CD14-positive monocyte (primary cell): ENCODE measurements at regions not wholly inside any gene's neighbourhood (a gene's known extent, or its start where the extent isn't known, plus 50 kb on each side); places are given as distances from the start of the nearest gene placed in this dataset.

ENCODE experiments used
- DNase-seq, 3 donors: peaks; one replicate each; pipeline ENCODE4 v3.0.0-alpha.2; 2011 to 2022
- H2AFZ ChIP-seq: 2 replicates; pipeline ENCODE4 v1.6.0; 2012; ENCODE audit warnings: mild to moderate bottlenecking, low read depth, low read length, inconsistent platforms; ENCODE audit not compliant: insufficient read depth, poor library complexity, severe bottlenecking
- H3K27ac ChIP-seq, 2 donors: 1 replicate in 1 of 2; 2 replicates in 1 of 2; pipeline ENCODE4 v1.5.1; 2012 to 2013; ENCODE audit warnings: low read length in 2 of 2, control low read depth in 1 of 2, inconsistent platforms in 1 of 2, low read depth in 1 of 2, mild to moderate bottlenecking in 1 of 2
- H3K27me3 ChIP-seq, 2 donors: one replicate each; pipeline versions ENCODE4 v1.6.0 to v1.6.1; 2011 to 2013; ENCODE audit warnings: low read length in 2 of 2; ENCODE audit not compliant: control insufficient read depth in 2 of 2, insufficient read depth in 2 of 2
- H3K36me3 ChIP-seq, 2 donors: replicated peaks in 1 of 2; 1 replicate in 1 of 2; 2 replicates in 1 of 2; pipeline versions ENCODE4 v1.5.1 to v1.6.1; 2012 to 2013; ENCODE audit warnings: low read length in 2 of 2, control low read depth in 1 of 2, inconsistent platforms in 1 of 2, mild to moderate bottlenecking in 1 of 2; ENCODE audit not compliant: insufficient read depth in 2 of 2, control insufficient read depth in 1 of 2
- H3K4me1 ChIP-seq, 2 donors: 1 replicate in 1 of 2; 2 replicates in 1 of 2; pipeline versions ENCODE4 v1.5.1 to v1.6.1; 2012 to 2013; ENCODE audit warnings: low read length in 2 of 2, control low read depth in 1 of 2, inconsistent platforms in 1 of 2, mild to moderate bottlenecking in 1 of 2, moderate library complexity in 1 of 2; ENCODE audit not compliant: insufficient read depth in 2 of 2, control insufficient read depth in 1 of 2
- H3K4me2 ChIP-seq: replicated peaks from 2 replicates; pipeline ENCODE3; 2012; ENCODE audit warnings: low read length, moderate library complexity, mild to moderate bottlenecking; ENCODE audit not compliant: poor library complexity, severe bottlenecking; ENCODE audit errors: extremely low read depth
- H3K4me3 ChIP-seq, 3 experiments: fragments of 200-600 bp in 1 of 3; sonication (generic) in 1 of 3; replicated peaks in 1 of 3; 1 replicate in 2 of 3; 2 replicates in 1 of 3; pipeline ENCODE4 v1.5.1; 2011 to 2013; ENCODE audit warnings: low read length in 3 of 3, mild to moderate bottlenecking in 3 of 3, control low read depth in 2 of 3, low read depth in 2 of 3, inconsistent platforms in 1 of 3, moderate library complexity in 1 of 3
- H3K79me2 ChIP-seq: 2 replicates; pipeline ENCODE4 v1.6.0; 2012; ENCODE audit warnings: mild to moderate bottlenecking, control low read depth, inconsistent platforms, low read length, moderate library complexity; ENCODE audit not compliant: insufficient read depth
- H3K9ac ChIP-seq: 2 replicates; pipeline ENCODE4 v1.6.0; 2017; ENCODE audit warnings: low read length, mild to moderate bottlenecking; ENCODE audit not compliant: insufficient read depth, poor library complexity, severe bottlenecking
- H3K9me3 ChIP-seq, 2 donors: replicated peaks in 1 of 2; 1 replicate in 1 of 2; 2 replicates in 1 of 2; pipeline versions ENCODE4 v1.5.1 to v1.6.1; 2012 to 2013; ENCODE audit warnings: low read length in 2 of 2, control low read depth in 1 of 2; ENCODE audit not compliant: control insufficient read depth in 1 of 2, insufficient read depth in 1 of 2
- H4K20me1 ChIP-seq: 2 replicates; pipeline ENCODE4 v1.6.0; 2012; ENCODE audit warnings: mild to moderate bottlenecking, low read length, control low read depth, moderate library complexity; ENCODE audit not compliant: insufficient read depth
- H3K27ac Mint-ChIP-seq, 7 donors: one replicate each; pipeline ENCODE4 v1.8.0; 2020; ENCODE audit warnings: mild to moderate bottlenecking in 7 of 7, mixed read lengths in 7 of 7, moderate library complexity in 6 of 7, inconsistent platforms in 2 of 7
- H3K27me3 Mint-ChIP-seq, 3 donors: one replicate each; pipeline ENCODE4 v1.8.0; 2021 to 2022; ENCODE audit warnings: low read depth in 3 of 3, mild to moderate bottlenecking in 3 of 3, mixed read lengths in 3 of 3, moderate library complexity in 3 of 3, inconsistent platforms in 1 of 3
- H3K36me3 Mint-ChIP-seq, 2 donors: one replicate each; pipeline ENCODE4 v1.8.0; 2020; ENCODE audit warnings: mixed read lengths in 2 of 2, inconsistent platforms in 1 of 2, mild to moderate bottlenecking in 1 of 2
- H3K4me1 Mint-ChIP-seq: one replicate; pipeline ENCODE4 v1.8.0; 2020; ENCODE audit warnings: mild to moderate bottlenecking, mixed read lengths
- H3K4me3 Mint-ChIP-seq, 2 donors: one replicate each; pipeline ENCODE4 v1.8.0; 2020; ENCODE audit warnings: mild to moderate bottlenecking in 2 of 2, mixed read lengths in 2 of 2, moderate library complexity in 1 of 2
- H3K9me3 Mint-ChIP-seq, 7 donors: one replicate each; pipeline ENCODE4 v1.8.0; 2020 to 2022; ENCODE audit warnings: mixed read lengths in 7 of 7, mild to moderate bottlenecking in 6 of 7, moderate library complexity in 6 of 7, inconsistent platforms in 2 of 7
- WGBS: methylation state at CpG from one replicate; pipeline ENCODE4 v1.1.5; 2013; ENCODE audit warnings: missing lambda C conversion rate; ENCODE audit not compliant: insufficient coverage; 5-methylcytosine and 5-hydroxymethylcytosine counted together
- intact Hi-C, 2 donors: fragments of 100-400 bp; cut with micrococcal nuclease; formaldehyde crosslinking; loops; one replicate each; pipeline versions ENCODE4 v1.15.0 to v1.15.1; 2023
- TF ChIP-seq, protein P1 (sequence below): fragments of 200-600 bp; IDR thresholded peaks from one replicate; pipeline ENCODE4 v1.8.0; 2022; ENCODE audit warnings: antibody characterized with exemption, mild to moderate bottlenecking

GRCh38 chr9:21730899-21731298 is 71.5 kb upstream of the MTAP start:
- H3K36me3 ChIP-seq: no peaks in the 10 kb centered on the region
- intact Hi-C loops: no loop called here
- WGBS: no CpG with 5 or more reads among the region's 1 CpG
- Mint-ChIP-seq H3K36me3 (no peaks in the 10 kb centered on the region), H3K9me3 (no peaks in the 10 kb centered on the region), H3K27me3 (peaks cover 5 to 7% (median 6%) of the 10 kb centered on the region in 3 donors), H3K4me1 (no peaks in the 10 kb centered on the region), H3K4me3 (no peak overlapping the region), H3K27ac (no peak overlapping the region)
- TF ChIP-seq, protein P1, sequence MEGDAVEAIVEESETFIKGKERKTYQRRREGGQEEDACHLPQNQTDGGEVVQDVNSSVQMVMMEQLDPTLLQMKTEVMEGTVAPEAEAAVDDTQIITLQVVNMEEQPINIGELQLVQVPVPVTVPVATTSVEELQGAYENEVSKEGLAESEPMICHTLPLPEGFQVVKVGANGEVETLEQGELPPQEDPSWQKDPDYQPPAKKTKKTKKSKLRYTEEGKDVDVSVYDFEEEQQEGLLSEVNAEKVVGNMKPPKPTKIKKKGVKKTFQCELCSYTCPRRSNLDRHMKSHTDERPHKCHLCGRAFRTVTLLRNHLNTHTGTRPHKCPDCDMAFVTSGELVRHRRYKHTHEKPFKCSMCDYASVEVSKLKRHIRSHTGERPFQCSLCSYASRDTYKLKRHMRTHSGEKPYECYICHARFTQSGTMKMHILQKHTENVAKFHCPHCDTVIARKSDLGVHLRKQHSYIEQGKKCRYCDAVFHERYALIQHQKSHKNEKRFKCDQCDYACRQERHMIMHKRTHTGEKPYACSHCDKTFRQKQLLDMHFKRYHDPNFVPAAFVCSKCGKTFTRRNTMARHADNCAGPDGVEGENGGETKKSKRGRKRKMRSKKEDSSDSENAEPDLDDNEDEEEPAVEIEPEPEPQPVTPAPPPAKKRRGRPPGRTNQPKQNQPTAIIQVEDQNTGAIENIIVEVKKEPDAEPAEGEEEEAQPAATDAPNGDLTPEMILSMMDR: no peak
- H4K20me1 ChIP-seq: no peaks in the 10 kb centered on the region
- no peaks in the 10 kb centered on the region for H3K79me2 ChIP-seq
- H3K4me2 ChIP-seq: no peak overlapping the region
- no peak for DNase-seq
- H2AFZ ChIP-seq: no peak overlapping the region
- H3K27me3 ChIP-seq: peaks cover 0 to 10% of the 10 kb centered on the region in 2 donors
- no peaks in the 10 kb centered on the region for H3K4me1 ChIP-seq
- H3K9me3 ChIP-seq: no peaks in the 10 kb centered on the region
- no peak overlapping the region for H3K9ac ChIP-seq
- no peak overlapping the region for H3K4me3 ChIP-seq
- H3K27ac ChIP-seq: no peak overlapping the region

- Histone ChIP-seq H3K4me2 (no peak overlapping the region), H3K27me3 (no peaks in the 10 kb centered on the region), H3K79me2 (no peaks in the 10 kb centered on the region), H3K9ac (no peak overlapping the region), H3K4me3 (no peak overlapping the region), H4K20me1 (no peaks in the 10 kb centered on the region), H3K36me3 (no peaks in the 10 kb centered on the region), H3K4me1 (peaks cover 18 to 22% of the 10 kb centered on the region in 2 donors), H3K27ac (no peak overlapping the region), H3K9me3 (no peaks in the 10 kb centered on the region), H2AFZ (no peak overlapping the region)
- intact Hi-C loops: no loop called here
- no peak overlapping the region for H3K4me3 Mint-ChIP-seq
- peaks cover 0 to 6% (median 2%) of the 10 kb centered on the region in 3 donors for H3K27me3 Mint-ChIP-seq
- peaks cover 0 to 3% of the 10 kb centered on the region in 2 donors for H3K36me3 Mint-ChIP-seq
- TF ChIP-seq, protein P1: no peak
- H3K9me3 Mint-ChIP-seq: peaks cover 0 to 3% (median 0%) of the 10 kb centered on the region in 7 donors
- no peak overlapping the region for H3K27ac Mint-ChIP-seq
- H3K4me1 Mint-ChIP-seq: peaks cover 20% of the 10 kb centered on the region
- DNase-seq: no peak
Measured at GRCh38 chr9:21741151-21741550, 61.3 kb upstream of the MTAP start.
